GM19025 (cell line): ENCODE measurements at regions not wholly inside any gene's neighbourhood (a gene's known extent, or its start where the extent isn't known, plus 50 kb on each side); places are given as distances from the start of the nearest gene placed in this dataset.
"Not testable (repeated sequence)": the region's sequence is repeated elsewhere in the genome, so short reads cannot be mapped to it uniquely, and the experiment has no call there.

Experiments
- ATAC-seq: cut with Tn5 transposase; IDR thresholded peaks from one replicate; pipeline ENCODE4 v1.9.1; 2021; ENCODE audit warnings: mild to moderate bottlenecking, low read depth, moderate library complexity; ENCODE audit not compliant: unreplicated experiment

GRCh38 chr16:59123479-59123878 lies 389.4 kb upstream of the GOT2 start:
- no peak for ATAC-seq

GRCh38 chr16:59122262-59122537 lies 388.1 kb upstream of the GOT2 start:
- no peak for ATAC-seq

- no peak for ATAC-seq
Observed at GRCh38 chr16:59121411-59122261, 387.5 kb upstream of the GOT2 start.

GRCh38 chr16:59116744-59117143 lies 382.6 kb upstream of the GOT2 start:
- ATAC-seq = no peak

GRCh38 chr16:59114790-59115189 lies 380.7 kb upstream of the GOT2 start:
- ATAC-seq = no peak

GRCh38 chr16:59113004-59113670 lies 379.0 kb upstream of the GOT2 start:
- ATAC-seq = no peak

- ATAC-seq = no peak
Observed at GRCh38 chr16:59111280-59111679, 377.2 kb upstream of the GOT2 start.

GRCh38 chr16:59108374-59108773 lies 374.3 kb upstream of the GOT2 start:
- no peak for ATAC-seq

GRCh38 chr16:59096682-59097081 lies 362.6 kb upstream of the GOT2 start:
- ATAC-seq = not testable (repeated sequence)

GRCh38 chr16:59090541-59090940 lies 356.4 kb upstream of the GOT2 start:
- ATAC-seq = no peak

GRCh38 chr16:59088431-59088830 lies 354.3 kb upstream of the GOT2 start:
- no peak for ATAC-seq

GRCh38 chr16:59087641-59088040 lies 353.5 kb upstream of the GOT2 start:
- no peak for ATAC-seq

- ATAC-seq = no peak
Observed at GRCh38 chr16:59067205-59067604, 333.1 kb upstream of the GOT2 start.

GRCh38 chr16:59060207-59060606 lies 326.1 kb upstream of the GOT2 start:
- ATAC-seq = no peak

- no peak for ATAC-seq
Observed at GRCh38 chr16:59058250-59058649, 324.1 kb upstream of the GOT2 start.

- ATAC-seq = no peak
Observed at GRCh38 chr16:59053911-59054310, 319.8 kb upstream of the GOT2 start.

- no peak for ATAC-seq
Observed at GRCh38 chr16:59052231-59052630, 318.1 kb upstream of the GOT2 start.

GRCh38 chr16:59048876-59049275 lies 314.8 kb upstream of the GOT2 start:
- ATAC-seq = no peak

GRCh38 chr16:59047114-59047513 lies 313.0 kb upstream of the GOT2 start:
- no peak for ATAC-seq

- ATAC-seq = no peak
Observed at GRCh38 chr16:59046335-59046734, 312.2 kb upstream of the GOT2 start.

GRCh38 chr16:59045501-59045900 lies 311.4 kb upstream of the GOT2 start:
- no peak for ATAC-seq

GRCh38 chr16:59044616-59045015 lies 310.5 kb upstream of the GOT2 start:
- no peak for ATAC-seq
